ENCODE measurements at regions not wholly inside any gene's neighbourhood (a gene's known extent, or its start where the extent isn't known, plus 50 kb on each side); places are given as distances from the start of the nearest gene placed in this dataset.

DNA sequence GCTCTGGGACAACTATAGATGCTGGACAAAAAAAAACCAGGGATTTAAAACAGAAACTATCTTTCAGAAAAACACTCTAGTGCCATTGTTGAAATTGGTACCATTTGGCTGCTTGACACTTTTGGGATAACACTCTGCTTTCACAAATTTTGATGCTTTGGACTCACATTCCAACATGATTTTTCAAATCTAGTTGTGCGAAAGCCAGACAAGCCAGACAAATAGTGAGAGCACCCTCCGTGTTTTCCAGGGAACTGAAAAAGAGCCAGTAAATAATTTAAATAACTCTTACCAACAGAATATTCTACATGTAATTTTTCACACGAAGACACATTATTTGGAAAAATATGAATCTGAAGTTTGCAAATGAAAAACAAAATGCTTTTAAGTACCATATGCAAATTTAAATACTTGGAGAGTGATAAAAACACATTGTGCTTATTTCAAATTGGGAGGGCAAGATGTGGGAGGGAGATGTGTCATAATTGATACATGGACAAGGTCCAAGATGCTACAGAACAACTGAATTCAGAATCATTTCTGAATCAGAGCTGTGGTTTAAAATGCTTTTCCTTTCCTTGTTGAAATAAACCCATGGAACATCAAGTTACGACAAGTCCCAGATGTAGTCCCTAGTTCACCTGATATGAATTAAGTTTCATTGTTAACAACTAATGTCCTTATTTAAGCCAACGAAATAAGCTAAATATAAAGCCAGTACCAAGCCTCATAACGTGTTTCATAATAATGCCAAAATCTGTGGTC lies 144.2 kb upstream of the SOX2 start:
- Histone ChIP-seq H3K27me3 (ENCODE audit: insufficient read depth, low read length, poor library complexity, severe bottlenecking) (no peaks in the 10 kb centered on the region), H3K36me3 (ENCODE audit: insufficient read depth, low read length) (no peaks in the 10 kb centered on the region), H3K4me1 (ENCODE audit: insufficient read depth, low read length) (no peaks in the 10 kb centered on the region), H3K9me3 (ENCODE audit: low read length) (no peaks in the 10 kb centered on the region), H3K27ac (ENCODE audit: low read depth, low read length) (no peak overlapping the region), H3K4me3 (ENCODE audit: low read length) (no peak overlapping the region)
- no peaks in the 10 kb centered on the region for H3K27me3 Mint-ChIP-seq
- ChIA-PET CTCF (no interaction called here), POLR2A (no interaction called here)
- H3K9me3 Mint-ChIP-seq = peaks cover 2 to 11% (median 4%) of the 10 kb centered on the region in 5 donors
- H3K4me3 Mint-ChIP-seq = no peak overlapping the region
- H3K36me3 Mint-ChIP-seq = no peaks in the 10 kb centered on the region
- no peak for DNase-seq
- no peaks in the 10 kb centered on the region for H3K4me1 Mint-ChIP-seq
- H3K27ac Mint-ChIP-seq = no peak overlapping the region

GRCh38 chr3:181565416-181565815 lies 146.3 kb upstream of the SOX2 start:
- Histone ChIP-seq H3K4me3 (ENCODE audit: low read length) (no peak overlapping the region), H3K36me3 (ENCODE audit: insufficient read depth, low read length) (no peaks in the 10 kb centered on the region), H3K9me3 (ENCODE audit: low read length) (no peaks in the 10 kb centered on the region), H3K27ac (ENCODE audit: low read depth, low read length) (no peak overlapping the region), H3K27me3 (ENCODE audit: insufficient read depth, low read length, poor library complexity, severe bottlenecking) (no peaks in the 10 kb centered on the region), H3K4me1 (ENCODE audit: insufficient read depth, low read length) (no peaks in the 10 kb centered on the region)
- H3K9me3 Mint-ChIP-seq = peaks cover 1 to 11% (median 6%) of the 10 kb centered on the region in 5 donors
- no peak for DNase-seq
- H3K36me3 Mint-ChIP-seq = no peaks in the 10 kb centered on the region
- ChIA-PET POLR2A (no interaction called here), CTCF (no interaction called here)
- H3K27me3 Mint-ChIP-seq = no peaks in the 10 kb centered on the region
- no peaks in the 10 kb centered on the region for H3K4me1 Mint-ChIP-seq
- no peak overlapping the region for H3K27ac Mint-ChIP-seq
- H3K4me3 Mint-ChIP-seq = no peak overlapping the region

DNA sequence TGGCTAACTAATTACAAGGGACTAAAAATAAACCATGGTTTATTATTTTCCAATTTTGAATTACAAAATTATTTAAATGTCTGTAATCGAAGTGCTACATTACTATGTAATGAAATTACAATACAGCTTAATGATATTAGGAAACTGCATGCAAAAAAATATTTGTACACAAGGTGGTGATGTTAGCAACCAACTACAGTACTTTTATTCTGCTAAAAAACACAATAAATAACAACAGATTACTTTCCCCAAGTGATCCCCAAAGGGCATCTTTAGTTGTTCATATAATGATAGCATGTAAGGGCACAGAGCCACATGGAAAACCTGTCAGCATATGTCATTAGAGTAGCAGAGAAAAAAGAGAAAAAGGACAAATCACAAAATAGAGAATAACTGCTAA lies 147.5 kb upstream of the SOX2 start:
- POLR2A ChIA-PET = no interaction called here

GRCh38 chr3:181561139-181562031 lies 150.3 kb upstream of the SOX2 start:
- no peak overlapping the region for H3K4me3 Mint-ChIP-seq
- Histone ChIP-seq H3K27ac (ENCODE audit: low read depth, low read length) (no peak overlapping the region), H3K4me3 (ENCODE audit: low read length) (no peak overlapping the region), H3K4me1 (ENCODE audit: insufficient read depth, low read length) (no peaks in the 10 kb centered on the region), H3K9me3 (ENCODE audit: low read length) (no peaks in the 10 kb centered on the region), H3K27me3 (ENCODE audit: insufficient read depth, low read length, poor library complexity, severe bottlenecking) (no peaks in the 10 kb centered on the region), H3K36me3 (ENCODE audit: insufficient read depth, low read length) (no peaks in the 10 kb centered on the region)
- no peaks in the 10 kb centered on the region for H3K36me3 Mint-ChIP-seq
- no peak overlapping the region for H3K27ac Mint-ChIP-seq
- no peaks in the 10 kb centered on the region for H3K27me3 Mint-ChIP-seq
- ChIA-PET POLR2A (no interaction called here), CTCF (no interaction called here)
- no peak for DNase-seq
- peaks cover under 1 to 9% (median 8%) of the 10 kb centered on the region in 5 donors for H3K9me3 Mint-ChIP-seq
- no peaks in the 10 kb centered on the region for H3K4me1 Mint-ChIP-seq

More for the DNA sequence above, 147.5 kb upstream of the SOX2 start:
- Histone ChIP-seq H3K4me1 (ENCODE audit: insufficient read depth, low read length) (no peaks in the 10 kb centered on the region), H3K27ac (ENCODE audit: low read depth, low read length) (no peak overlapping the region), H3K36me3 (ENCODE audit: insufficient read depth, low read length) (no peaks in the 10 kb centered on the region), H3K9me3 (ENCODE audit: low read length) (no peaks in the 10 kb centered on the region), H3K27me3 (ENCODE audit: insufficient read depth, low read length, poor library complexity, severe bottlenecking) (no peaks in the 10 kb centered on the region), H3K4me3 (ENCODE audit: low read length) (no peak overlapping the region)
- CTCF ChIA-PET = no interaction called here
- Mint-ChIP-seq H3K9me3 (peaks cover 1 to 16% (median 8%) of the 10 kb centered on the region in 5 donors), H3K27ac (no peak overlapping the region), H3K27me3 (no peaks in the 10 kb centered on the region), H3K4me1 (no peaks in the 10 kb centered on the region), H3K36me3 (no peaks in the 10 kb centered on the region), H3K4me3 (no peak overlapping the region)
- no peak for DNase-seq

GRCh38 chr3:181558870-181559269 lies 152.9 kb upstream of the SOX2 start:
- no peak overlapping the region for H3K4me3 Mint-ChIP-seq
- Histone ChIP-seq H3K9me3 (ENCODE audit: low read length) (no peaks in the 10 kb centered on the region), H3K4me1 (ENCODE audit: insufficient read depth, low read length) (no peaks in the 10 kb centered on the region), H3K4me3 (ENCODE audit: low read length) (no peak overlapping the region), H3K36me3 (ENCODE audit: insufficient read depth, low read length) (no peaks in the 10 kb centered on the region), H3K27me3 (ENCODE audit: insufficient read depth, low read length, poor library complexity, severe bottlenecking) (no peaks in the 10 kb centered on the region), H3K27ac (ENCODE audit: low read depth, low read length) (no peak overlapping the region)
- peaks cover 0 to 9% (median 6%) of the 10 kb centered on the region in 5 donors for H3K9me3 Mint-ChIP-seq
- ChIA-PET POLR2A (no interaction called here), CTCF (no interaction called here)
- H3K36me3 Mint-ChIP-seq = no peaks in the 10 kb centered on the region
- H3K27ac Mint-ChIP-seq = no peak overlapping the region
- H3K4me1 Mint-ChIP-seq = no peaks in the 10 kb centered on the region
- DNase-seq = no peak
- H3K27me3 Mint-ChIP-seq = no peaks in the 10 kb centered on the region

GRCh38 chr3:181555681-181556080 lies 156.0 kb upstream of the SOX2 start:
- no peaks in the 10 kb centered on the region for H3K36me3 ChIP-seq (ENCODE audit: insufficient read depth, low read length)
- H3K27ac ChIP-seq (ENCODE audit: low read depth, low read length) = no peak overlapping the region
- Mint-ChIP-seq H3K4me1 (no peaks in the 10 kb centered on the region), H3K36me3 (no peaks in the 10 kb centered on the region), H3K9me3 (peaks cover 3 to 9% (median 4%) of the 10 kb centered on the region in 5 donors), H3K27me3 (no peaks in the 10 kb centered on the region), H3K27ac (no peak overlapping the region), H3K4me3 (no peak overlapping the region)
- no peaks in the 10 kb centered on the region for H3K4me1 ChIP-seq (ENCODE audit: insufficient read depth, low read length)
- DNase-seq = no peak
- H3K9me3 ChIP-seq (ENCODE audit: low read length) = no peaks in the 10 kb centered on the region
- no peaks in the 10 kb centered on the region for H3K27me3 ChIP-seq (ENCODE audit: insufficient read depth, low read length, poor library complexity, severe bottlenecking)
- ChIA-PET POLR2A (no interaction called here), CTCF (no interaction called here)
- no peak overlapping the region for H3K4me3 ChIP-seq (ENCODE audit: low read length)

- H3K27me3 Mint-ChIP-seq = no peaks in the 10 kb centered on the region
Measured at GRCh38 chr3:181554233-181554765, 157.4 kb upstream of the SOX2 start.

GRCh38 chr3:181549266-181549665 lies 162.5 kb upstream of the SOX2 start:
- DNase-seq = no peak
- Mint-ChIP-seq H3K4me3 (no peak overlapping the region), H3K4me1 (no peaks in the 10 kb centered on the region), H3K27ac (no peak overlapping the region), H3K9me3 (peaks cover 15 to 28% (median 25%) of the 10 kb centered on the region in 5 donors), H3K27me3 (no peaks in the 10 kb centered on the region), H3K36me3 (peaks cover 0 to 1% (median 0%) of the 10 kb centered on the region in 3 donors)
- Histone ChIP-seq H3K27ac (ENCODE audit: low read depth, low read length) (no peak overlapping the region), H3K4me3 (ENCODE audit: low read length) (no peak overlapping the region), H3K9me3 (ENCODE audit: low read length) (no peaks in the 10 kb centered on the region), H3K27me3 (ENCODE audit: insufficient read depth, low read length, poor library complexity, severe bottlenecking) (no peaks in the 10 kb centered on the region), H3K36me3 (ENCODE audit: insufficient read depth, low read length) (no peaks in the 10 kb centered on the region), H3K4me1 (ENCODE audit: insufficient read depth, low read length) (no peaks in the 10 kb centered on the region)
- ChIA-PET POLR2A (no interaction called here), CTCF (no interaction called here)

More at GRCh38 chr3:181554233-181554765, 157.4 kb upstream of the SOX2 start:
- H3K27me3 ChIP-seq (ENCODE audit: insufficient read depth, low read length, poor library complexity, severe bottlenecking) = no peaks in the 10 kb centered on the region
- ChIA-PET CTCF (no interaction called here), POLR2A (no interaction called here)
- H3K9me3 Mint-ChIP-seq = peaks cover 5 to 11% (median 6%) of the 10 kb centered on the region in 5 donors
- DNase-seq = no peak
- H3K4me3 ChIP-seq (ENCODE audit: low read length) = no peak overlapping the region
- H3K9me3 ChIP-seq (ENCODE audit: low read length) = no peaks in the 10 kb centered on the region
- no peak overlapping the region for H3K27ac ChIP-seq (ENCODE audit: low read depth, low read length)
- H3K4me1 Mint-ChIP-seq = no peaks in the 10 kb centered on the region
- no peaks in the 10 kb centered on the region for H3K4me1 ChIP-seq (ENCODE audit: insufficient read depth, low read length)
- H3K27ac Mint-ChIP-seq = no peak overlapping the region
- peaks cover 0 to 1% (median 0%) of the 10 kb centered on the region in 3 donors for H3K36me3 Mint-ChIP-seq
- no peaks in the 10 kb centered on the region for H3K36me3 ChIP-seq (ENCODE audit: insufficient read depth, low read length)
- H3K4me3 Mint-ChIP-seq = no peak overlapping the region

All from CD8-positive, alpha-beta memory T cell (primary cell).